K562 (cell line): ENCODE measurements at regions not wholly inside any gene's neighbourhood (a gene's known extent, or its start where the extent isn't known, plus 50 kb on each side); places are given as distances from the start of the nearest gene placed in this dataset.

Experiments
- CREM ChIP-seq: IDR thresholded peaks from 2 replicates; pipeline ENCODE4 v1.6.1; 2014; ENCODE audit warnings: antibody characterized with exemption, low read depth
- ETS2 ChIP-seq: IDR thresholded peaks from 2 replicates; pipeline ENCODE4 v1.6.1; 2016; ENCODE audit warnings: borderline replicate concordance, missing genetic modification characterization, mild to moderate bottlenecking, moderate library complexity, missing compliant biosample characterization; ENCODE audit not compliant: poor library complexity, severe bottlenecking
- FOXK2 ChIP-seq, 2 experiments: fragments of 450-650 bp; IDR thresholded peaks in 1 of 2; conservative IDR thresholded peaks in 1 of 2; 2 replicates each; pipeline ENCODE4 v1.6.1; 2016; ENCODE audit warnings: low read depth in 2 of 2, mild to moderate bottlenecking in 1 of 2
- GABPA ChIP-seq: fragments of 200-800 bp; sonication (Bioruptor generic); conservative IDR thresholded peaks from 2 replicates; pipeline ENCODE4 v1.6.1; 2016; ENCODE audit warnings: low read depth, missing genetic modification characterization, missing compliant biosample characterization
- MAX ChIP-seq: sonication (generic); formaldehyde crosslinking; IDR thresholded peaks from 2 replicates; pipeline ENCODE4 v1.9.0; 2022; ENCODE audit warnings: mild to moderate bottlenecking, missing genetic modification reagents
- POLR2A ChIP-seq: fragments of 450-650 bp; conservative IDR thresholded peaks from 2 replicates; pipeline ENCODE4 v1.6.1; 2016
- POLR2AphosphoS5 ChIP-seq: IDR thresholded peaks from 2 replicates; pipeline ENCODE4 v1.6.1; 2011; ENCODE audit warnings: mild to moderate bottlenecking, low read depth, low read length, moderate library complexity; ENCODE audit not compliant: control insufficient read depth, insufficient read depth
- YY1 ChIP-seq, 3 experiments: IDR thresholded peaks; 2 replicates each; pipeline ENCODE4 v1.6.1; 2011; ENCODE audit warnings: low read length in 2 of 3, mild to moderate bottlenecking in 2 of 3, moderate library complexity in 2 of 3, borderline replicate concordance in 1 of 3, control low read depth in 1 of 3, low read depth in 1 of 3; ENCODE audit not compliant: insufficient read depth in 3 of 3, insufficient replicate concordance in 2 of 3, control insufficient read depth in 1 of 3, insufficient read length in 1 of 3; ENCODE audit errors: extremely low read depth in 1 of 3
- TF ChIP-seq, protein P1 (sequence below), 3 experiments: IDR thresholded peaks in 2 of 3; conservative IDR thresholded peaks in 1 of 3; 2 replicates each; pipeline ENCODE4 v1.5.1; 2011 to 2012; ENCODE audit warnings: low read length in 3 of 3, mild to moderate bottlenecking in 3 of 3, control low read depth in 2 of 3, improper control_type of control experiment in 1 of 3, inconsistent platforms in 1 of 3, low read depth in 1 of 3, mixed read lengths in 1 of 3, moderate library complexity in 1 of 3; ENCODE audit not compliant: insufficient read depth in 2 of 3
- TF ChIP-seq, protein P2 (sequence below), 2 experiments: fragments of 450-650 bp in 1 of 2; IDR thresholded peaks; 2 replicates each; pipeline ENCODE4 v1.6.1; 2011 to 2017; ENCODE audit warnings: low read depth in 2 of 2, antibody characterized with exemption in 1 of 2, borderline replicate concordance in 1 of 2, low read length in 1 of 2, mild to moderate bottlenecking in 1 of 2, mixed read lengths in 1 of 2; ENCODE audit not compliant: control insufficient read depth in 1 of 2

- TF ChIP-seq POLR2A, result no peak
- TF ChIP-seq, protein P1, sequence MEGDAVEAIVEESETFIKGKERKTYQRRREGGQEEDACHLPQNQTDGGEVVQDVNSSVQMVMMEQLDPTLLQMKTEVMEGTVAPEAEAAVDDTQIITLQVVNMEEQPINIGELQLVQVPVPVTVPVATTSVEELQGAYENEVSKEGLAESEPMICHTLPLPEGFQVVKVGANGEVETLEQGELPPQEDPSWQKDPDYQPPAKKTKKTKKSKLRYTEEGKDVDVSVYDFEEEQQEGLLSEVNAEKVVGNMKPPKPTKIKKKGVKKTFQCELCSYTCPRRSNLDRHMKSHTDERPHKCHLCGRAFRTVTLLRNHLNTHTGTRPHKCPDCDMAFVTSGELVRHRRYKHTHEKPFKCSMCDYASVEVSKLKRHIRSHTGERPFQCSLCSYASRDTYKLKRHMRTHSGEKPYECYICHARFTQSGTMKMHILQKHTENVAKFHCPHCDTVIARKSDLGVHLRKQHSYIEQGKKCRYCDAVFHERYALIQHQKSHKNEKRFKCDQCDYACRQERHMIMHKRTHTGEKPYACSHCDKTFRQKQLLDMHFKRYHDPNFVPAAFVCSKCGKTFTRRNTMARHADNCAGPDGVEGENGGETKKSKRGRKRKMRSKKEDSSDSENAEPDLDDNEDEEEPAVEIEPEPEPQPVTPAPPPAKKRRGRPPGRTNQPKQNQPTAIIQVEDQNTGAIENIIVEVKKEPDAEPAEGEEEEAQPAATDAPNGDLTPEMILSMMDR (IDR thresholded peaks at IDR 0.05 in 2 of 3, conservative IDR thresholded peaks at IDR 0.05 in 1 of 3; ENCODE audit: insufficient read depth in 2 of 3, low read depth in 1 of 3, low read length in 3 of 3), result no peak
- TF ChIP-seq CREM, result no peak
- no peak for TF ChIP-seq POLR2AphosphoS5
- TF ChIP-seq FOXK2 (conservative IDR thresholded peaks at IDR 0.05 in 1 of 2, IDR thresholded peaks at IDR 0.05 in 1 of 2; ENCODE audit: low read depth in 2 of 2), result no peak
- TF ChIP-seq YY1 (IDR thresholded peaks at IDR 0.05; ENCODE audit: borderline replicate concordance in 1 of 3, control insufficient read depth in 1 of 3, extremely low read depth in 1 of 3, insufficient read depth in 3 of 3, insufficient read length in 1 of 3, insufficient replicate concordance in 2 of 3, low read depth in 1 of 3, low read length in 2 of 3), result no peak
- TF ChIP-seq, protein P2, sequence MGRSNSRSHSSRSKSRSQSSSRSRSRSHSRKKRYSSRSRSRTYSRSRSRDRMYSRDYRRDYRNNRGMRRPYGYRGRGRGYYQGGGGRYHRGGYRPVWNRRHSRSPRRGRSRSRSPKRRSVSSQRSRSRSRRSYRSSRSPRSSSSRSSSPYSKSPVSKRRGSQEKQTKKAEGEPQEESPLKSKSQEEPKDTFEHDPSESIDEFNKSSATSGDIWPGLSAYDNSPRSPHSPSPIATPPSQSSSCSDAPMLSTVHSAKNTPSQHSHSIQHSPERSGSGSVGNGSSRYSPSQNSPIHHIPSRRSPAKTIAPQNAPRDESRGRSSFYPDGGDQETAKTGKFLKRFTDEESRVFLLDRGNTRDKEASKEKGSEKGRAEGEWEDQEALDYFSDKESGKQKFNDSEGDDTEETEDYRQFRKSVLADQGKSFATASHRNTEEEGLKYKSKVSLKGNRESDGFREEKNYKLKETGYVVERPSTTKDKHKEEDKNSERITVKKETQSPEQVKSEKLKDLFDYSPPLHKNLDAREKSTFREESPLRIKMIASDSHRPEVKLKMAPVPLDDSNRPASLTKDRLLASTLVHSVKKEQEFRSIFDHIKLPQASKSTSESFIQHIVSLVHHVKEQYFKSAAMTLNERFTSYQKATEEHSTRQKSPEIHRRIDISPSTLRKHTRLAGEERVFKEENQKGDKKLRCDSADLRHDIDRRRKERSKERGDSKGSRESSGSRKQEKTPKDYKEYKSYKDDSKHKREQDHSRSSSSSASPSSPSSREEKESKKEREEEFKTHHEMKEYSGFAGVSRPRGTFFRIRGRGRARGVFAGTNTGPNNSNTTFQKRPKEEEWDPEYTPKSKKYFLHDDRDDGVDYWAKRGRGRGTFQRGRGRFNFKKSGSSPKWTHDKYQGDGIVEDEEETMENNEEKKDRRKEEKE (IDR thresholded peaks at IDR 0.05; ENCODE audit: borderline replicate concordance in 1 of 2, control insufficient read depth in 1 of 2, low read depth in 2 of 2, low read length in 1 of 2), result no peak
- no peak for TF ChIP-seq MAX (CRISPR knock-in tag)
- no peak for TF ChIP-seq ETS2
- TF ChIP-seq GABPA, result no peak
Measured at GRCh38 chr1:83113652-83114051, 885.3 kb downstream of the TTLL7 start.
